Stimulated activated CD8-positive, alpha-beta memory T cell treated with anti-CD3 and anti-CD28 coated beads, Interleukin-4, amount 100 ng/mL, for 1 hour (primary cell): ENCODE measurements at regions not wholly inside any gene's neighbourhood (a gene's known extent, or its start where the extent isn't known, plus 50 kb on each side); places are given as distances from the start of the nearest gene placed in this dataset.

ENCODE experiments used
- DNase-seq, 2 donors: peaks; one replicate each; pipeline ENCODE4 v3.0.0-alpha.2; 2020; ENCODE audit warnings: low read depth in 2 of 2, low spot score in 1 of 2

GRCh38 chr20:22333885-22334545 lies 250.4 kb downstream of the FOXA2 start:
- DNase-seq, result peak in 1 of 2 donors; percentile 1

DNA sequence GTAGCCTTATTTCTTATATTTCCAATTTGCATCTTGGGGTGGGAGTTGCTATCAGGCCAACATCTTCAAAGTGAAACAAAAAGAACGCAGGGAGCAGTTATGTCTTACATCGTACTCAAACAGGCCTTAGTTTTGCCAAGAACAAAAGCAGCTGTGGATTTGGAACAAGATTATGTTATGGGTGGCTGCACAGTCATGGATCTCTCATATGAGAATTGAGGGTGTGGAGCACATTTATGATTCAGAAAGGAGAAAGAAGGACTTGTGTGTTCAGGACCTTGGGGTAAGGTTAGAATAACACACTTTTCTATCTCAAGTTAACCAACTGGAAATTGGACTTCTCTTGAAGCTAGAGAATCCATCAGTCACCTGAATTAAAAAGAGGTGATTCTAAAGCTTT lies 259.9 kb downstream of the FOXA2 start:
- DNase-seq, result no peak

- no peak for DNase-seq
Observed at GRCh38 chr20:22322513-22322912, 261.9 kb downstream of the FOXA2 start.

DNA sequence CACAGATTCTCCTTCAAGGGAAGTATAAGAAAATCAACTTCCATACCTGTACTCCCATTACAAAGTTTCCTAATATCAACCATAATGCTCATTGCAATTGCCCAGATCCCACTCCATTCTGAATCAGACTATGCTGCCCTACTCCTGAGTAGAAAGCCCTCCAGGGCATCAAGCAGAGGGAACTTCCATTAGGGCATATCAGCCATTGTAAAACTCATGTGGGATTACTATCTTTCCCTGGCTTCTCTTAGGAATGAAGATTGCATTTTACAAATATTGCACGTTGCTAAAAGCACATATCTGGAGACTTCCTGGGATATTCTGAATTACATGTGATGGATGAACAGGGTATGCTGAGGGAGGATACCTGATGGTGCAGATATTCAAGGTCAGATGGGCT lies 263.2 kb downstream of the FOXA2 start:
- DNase-seq, result no peak

- DNase-seq, result no peak
Observed at GRCh38 chr20:22320245-22320915, 264.0 kb downstream of the FOXA2 start.

- no peak for DNase-seq
Observed at GRCh38 chr20:22315771-22316170, 268.6 kb downstream of the FOXA2 start.

GRCh38 chr20:22315073-22315472 lies 269.3 kb downstream of the FOXA2 start:
- no peak for DNase-seq

- DNase-seq, result no peak
Observed at GRCh38 chr20:22312744-22313346, 271.5 kb downstream of the FOXA2 start.

- no peak for DNase-seq
Observed at GRCh38 chr20:22308934-22309333, 275.4 kb downstream of the FOXA2 start.

DNA sequence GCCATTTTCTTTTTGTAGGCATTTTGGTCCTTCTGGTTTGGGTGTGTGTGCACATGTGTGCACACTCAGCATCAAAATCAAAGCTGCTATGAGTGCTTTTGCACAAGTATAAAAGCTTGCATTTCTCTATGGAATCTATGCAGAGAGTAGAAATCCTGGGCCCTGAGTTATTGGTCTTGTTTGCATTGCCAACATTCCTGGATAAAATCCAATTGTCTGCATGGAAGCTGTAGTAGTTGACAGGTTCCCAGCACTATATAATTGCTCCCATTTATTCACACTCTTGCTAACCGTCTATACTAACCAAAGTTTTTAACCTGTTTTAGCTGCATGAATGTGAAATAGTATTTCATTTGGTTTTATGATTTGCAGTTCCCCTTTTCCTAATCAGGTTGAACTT lies 277.0 kb downstream of the FOXA2 start:
- DNase-seq, result no peak

- DNase-seq, result no peak
Observed at GRCh38 chr20:22305381-22305780, 279.0 kb downstream of the FOXA2 start.

DNA sequence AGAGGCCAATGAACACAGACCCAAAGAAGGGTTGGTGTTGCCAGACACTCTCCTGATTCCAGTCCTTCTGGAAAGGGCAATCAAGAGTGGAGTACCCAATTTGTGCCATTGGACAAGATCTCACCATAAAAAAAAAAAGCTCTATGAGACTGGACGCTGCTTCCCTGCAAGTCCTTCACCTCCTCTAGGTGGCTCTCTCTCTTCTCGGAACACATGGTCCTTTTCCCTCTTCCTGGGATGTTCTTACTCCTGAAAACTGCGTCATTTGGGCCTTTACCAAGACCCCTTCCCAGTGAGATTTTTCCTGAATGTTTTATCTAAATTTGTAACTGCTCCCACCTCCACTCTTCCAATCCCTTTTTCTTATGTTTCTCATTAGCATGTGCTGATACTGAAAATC lies 280.8 kb downstream of the FOXA2 start:
- DNase-seq, result no peak

DNA sequence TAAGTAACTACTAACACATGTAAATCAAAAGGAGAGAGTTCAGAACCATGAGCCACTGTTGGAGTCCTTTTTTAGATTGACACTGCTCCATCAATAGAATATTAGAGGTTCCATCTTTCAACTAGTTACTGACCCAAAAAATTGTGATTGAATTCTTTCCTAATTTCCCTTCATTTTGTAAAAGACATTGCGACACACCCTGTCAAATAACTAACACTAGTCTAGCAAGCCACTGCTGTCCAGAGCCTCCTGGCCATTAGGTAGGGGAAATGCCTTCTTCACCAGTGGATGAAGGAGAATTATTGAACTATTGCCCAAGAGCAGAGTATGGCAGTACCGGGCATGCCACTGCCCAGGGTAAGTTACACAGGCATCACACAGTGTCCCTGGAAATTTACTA lies 282.3 kb downstream of the FOXA2 start:
- DNase-seq, result no peak

- DNase-seq, result no peak
Observed at GRCh38 chr20:22293886-22294285, 290.5 kb downstream of the FOXA2 start.

- no peak for DNase-seq
Observed at GRCh38 chr20:22289442-22289841, 294.9 kb downstream of the FOXA2 start.

GRCh38 chr20:22288957-22289356 lies 295.4 kb downstream of the FOXA2 start:
- no peak for DNase-seq

DNA sequence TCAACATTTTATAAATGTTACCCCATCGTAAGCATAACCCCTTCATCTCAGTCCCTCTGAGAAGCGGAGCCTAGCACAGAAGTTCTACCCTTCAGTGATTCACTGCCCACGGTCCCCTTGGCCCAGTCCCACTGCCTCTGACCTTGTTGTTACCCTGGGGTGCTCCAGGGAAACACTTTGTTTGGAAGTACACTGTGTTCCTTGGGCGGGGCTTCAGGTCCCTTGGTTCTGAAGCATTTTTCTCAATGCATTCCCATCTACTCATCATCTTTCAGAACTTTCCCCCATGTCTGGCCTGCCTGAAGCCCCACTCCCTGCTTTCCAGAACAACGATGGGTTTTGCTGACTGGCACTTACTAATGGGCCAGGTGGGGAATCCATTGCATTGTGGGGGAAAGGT lies 296.2 kb downstream of the FOXA2 start:
- DNase-seq, result no peak

GRCh38 chr20:22285555-22285954 lies 298.8 kb downstream of the FOXA2 start:
- no peak for DNase-seq

DNA sequence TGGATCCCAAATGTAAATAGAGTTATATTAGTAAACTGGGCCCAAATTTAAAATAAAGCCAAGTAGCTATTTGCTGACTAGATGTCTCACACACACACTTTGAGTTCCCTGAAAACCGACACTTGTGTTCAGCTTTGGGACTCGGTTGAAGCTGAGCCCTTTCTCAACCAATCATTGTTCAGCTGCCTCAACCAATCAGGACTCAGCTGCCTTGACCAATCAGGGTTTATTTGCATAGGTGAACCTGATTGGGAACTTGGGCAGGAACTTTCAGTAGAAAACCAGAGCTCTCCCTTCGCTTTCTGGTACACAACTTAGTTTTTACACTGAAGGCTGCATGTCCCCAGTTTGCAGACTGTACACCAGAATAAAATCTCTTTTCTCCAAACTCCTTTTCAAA lies 301.7 kb downstream of the FOXA2 start:
- DNase-seq, result no peak

DNA sequence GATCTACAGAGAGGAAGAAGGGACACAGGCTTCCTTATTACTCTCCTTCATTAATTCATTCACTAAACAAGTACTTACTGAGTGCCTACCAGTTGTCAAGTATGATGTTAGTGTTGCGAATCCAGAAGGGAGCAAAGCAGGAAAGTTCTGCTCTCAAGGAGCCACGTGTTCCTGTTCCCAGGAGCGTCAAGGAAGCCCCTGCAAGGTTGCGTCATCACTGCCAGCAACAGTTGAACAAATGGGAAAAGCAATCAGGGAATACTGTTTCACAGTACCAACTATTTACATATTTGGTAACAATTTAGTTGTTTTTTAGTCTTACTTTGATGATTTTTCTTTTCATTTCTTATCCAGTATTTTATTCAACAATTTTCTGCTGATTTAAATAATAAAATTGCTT lies 310.0 kb downstream of the FOXA2 start:
- no peak for DNase-seq

DNA sequence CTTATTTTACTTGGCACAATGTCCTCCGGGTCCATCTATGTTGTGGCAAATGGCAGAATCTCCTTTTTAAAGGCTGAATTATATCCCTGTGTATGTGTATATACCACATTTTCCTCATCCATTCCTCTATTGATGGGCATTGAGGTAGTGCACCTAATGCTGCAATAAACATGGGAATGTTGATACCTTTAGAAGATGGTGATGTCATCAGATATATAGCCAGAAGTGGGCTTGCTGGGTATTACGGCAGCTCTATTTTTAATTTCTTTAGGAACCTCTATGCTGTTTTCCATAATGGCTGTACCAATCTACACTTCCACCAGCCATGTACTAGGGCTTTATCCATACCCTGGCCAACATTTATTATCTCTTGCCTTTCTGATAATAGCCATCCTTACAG lies 315.7 kb downstream of the FOXA2 start:
- DNase-seq, result no peak

- no peak for DNase-seq
Observed at GRCh38 chr20:22264917-22265316, 319.5 kb downstream of the FOXA2 start.

DNA sequence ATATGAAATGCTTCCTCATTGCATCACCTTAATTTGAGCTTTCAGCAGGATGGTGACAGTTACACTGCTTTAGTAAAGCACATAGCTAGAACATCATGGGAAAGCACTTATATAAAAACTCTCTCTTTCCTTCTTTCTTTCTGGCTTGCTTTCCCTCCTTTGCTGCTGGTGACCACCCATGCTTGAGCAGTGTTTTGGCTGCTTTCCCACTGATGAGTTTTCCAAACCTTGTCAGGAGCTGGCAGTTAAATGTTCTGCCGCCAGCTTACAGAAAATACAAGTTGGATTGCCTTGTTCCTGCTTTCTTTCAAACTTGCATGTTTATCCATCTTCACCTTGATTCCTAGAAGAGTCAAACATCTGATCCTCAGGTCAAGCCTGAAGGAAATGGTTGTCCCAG lies 323.9 kb downstream of the FOXA2 start:
- no peak for DNase-seq
